ENCODE measurements at regions not wholly inside any gene's neighbourhood (a gene's known extent, or its start where the extent isn't known, plus 50 kb on each side); places are given as distances from the start of the nearest gene placed in this dataset.

- H3K4me3 ChIP-seq, result no peak overlapping the region
- no peaks in the 10 kb centered on the region for H3K36me3 ChIP-seq (replicated peaks in 1 of 2; ENCODE audit: insufficient read depth in 1 of 2, low read depth in 2 of 2)
- no peaks in the 10 kb centered on the region for H3K4me1 ChIP-seq
- TF ChIP-seq, protein P1, sequence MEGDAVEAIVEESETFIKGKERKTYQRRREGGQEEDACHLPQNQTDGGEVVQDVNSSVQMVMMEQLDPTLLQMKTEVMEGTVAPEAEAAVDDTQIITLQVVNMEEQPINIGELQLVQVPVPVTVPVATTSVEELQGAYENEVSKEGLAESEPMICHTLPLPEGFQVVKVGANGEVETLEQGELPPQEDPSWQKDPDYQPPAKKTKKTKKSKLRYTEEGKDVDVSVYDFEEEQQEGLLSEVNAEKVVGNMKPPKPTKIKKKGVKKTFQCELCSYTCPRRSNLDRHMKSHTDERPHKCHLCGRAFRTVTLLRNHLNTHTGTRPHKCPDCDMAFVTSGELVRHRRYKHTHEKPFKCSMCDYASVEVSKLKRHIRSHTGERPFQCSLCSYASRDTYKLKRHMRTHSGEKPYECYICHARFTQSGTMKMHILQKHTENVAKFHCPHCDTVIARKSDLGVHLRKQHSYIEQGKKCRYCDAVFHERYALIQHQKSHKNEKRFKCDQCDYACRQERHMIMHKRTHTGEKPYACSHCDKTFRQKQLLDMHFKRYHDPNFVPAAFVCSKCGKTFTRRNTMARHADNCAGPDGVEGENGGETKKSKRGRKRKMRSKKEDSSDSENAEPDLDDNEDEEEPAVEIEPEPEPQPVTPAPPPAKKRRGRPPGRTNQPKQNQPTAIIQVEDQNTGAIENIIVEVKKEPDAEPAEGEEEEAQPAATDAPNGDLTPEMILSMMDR (IDR thresholded peaks at IDR 0.05), result no peak
- no peak for TF ChIP-seq POLR2A (IDR thresholded peaks at IDR 0.05)
- no peaks in the 10 kb centered on the region for H3K27me3 ChIP-seq
- DNase-seq (peak in 3 of 4 donors; percentile 9 to 26 (median 11)), ATAC-seq (peak; percentile 12)
- no peaks in the 10 kb centered on the region for H3K9me3 ChIP-seq
- intact Hi-C loops (cut with DNase I), result no loop called here
- 45 to 64% methylated on average over 6 of the region's 6 CpGs for WGBS, 2 donors
- H3K27ac ChIP-seq, result no peak overlapping the region
Measured at GRCh38 chr3:27559835-27560234, 75.7 kb upstream of the SLC4A7 start.

DNA sequence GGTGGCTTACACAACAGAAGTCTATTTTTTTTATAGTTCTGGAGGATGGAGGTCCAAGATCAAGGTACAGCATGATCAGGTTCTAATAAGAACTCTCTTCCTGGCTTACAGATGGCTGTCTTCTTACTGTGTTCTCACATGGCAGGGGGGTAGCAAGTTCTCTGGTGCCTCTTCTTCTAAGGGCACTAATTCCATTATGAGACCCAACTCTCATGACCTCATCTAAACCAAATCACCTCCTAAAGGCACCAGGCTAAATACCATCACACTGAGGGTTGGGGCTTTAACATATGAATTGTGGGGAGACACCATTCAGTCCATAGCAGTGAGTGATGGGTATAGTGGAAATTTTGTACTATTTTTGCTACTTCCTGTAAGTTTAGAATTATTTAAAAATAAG, 75.2 kb upstream of the SLC4A7 start:
- Histone ChIP-seq H3K4me3 (no peak overlapping the region), H3K27me3 (no peaks in the 10 kb centered on the region), H3K27ac (no peak overlapping the region), H3K4me1 (no peaks in the 10 kb centered on the region), H3K9me3 (no peaks in the 10 kb centered on the region), H3K36me3 (replicated peaks in 1 of 2; ENCODE audit: insufficient read depth in 1 of 2, low read depth in 2 of 2) (no peaks in the 10 kb centered on the region)
- DNase-seq (no peak), ATAC-seq (no peak)
- intact Hi-C loops (cut with DNase I), result no loop called here
- no peak for TF ChIP-seq POLR2A (IDR thresholded peaks at IDR 0.05)
- TF ChIP-seq, protein P1 (IDR thresholded peaks at IDR 0.05), result no peak

- DNase-seq, result no peak
Measured at GRCh38 chr3:27557411-27557810, 73.2 kb upstream of the SLC4A7 start.

GRCh38 chr3:27556887-27557286, 72.7 kb upstream of the SLC4A7 start:
- intact Hi-C loops (cut with DNase I), result no loop called here
- H3K27ac ChIP-seq, result no peak overlapping the region
- WGBS, 2 donors, result 75 to 81% methylated on average over 4 of the region's 4 CpGs
- no peaks in the 10 kb centered on the region for H3K36me3 ChIP-seq (replicated peaks in 1 of 2; ENCODE audit: insufficient read depth in 1 of 2, low read depth in 2 of 2)
- no peaks in the 10 kb centered on the region for H3K4me1 ChIP-seq
- H3K27me3 ChIP-seq, result no peaks in the 10 kb centered on the region
- H3K9me3 ChIP-seq, result no peaks in the 10 kb centered on the region
- ATAC-seq (peak; percentile 18), DNase-seq (no peak)
- TF ChIP-seq, protein P1 (IDR thresholded peaks at IDR 0.05), result no peak
- TF ChIP-seq POLR2A (IDR thresholded peaks at IDR 0.05), result no peak
- no peak overlapping the region for H3K4me3 ChIP-seq

More at GRCh38 chr3:27557411-27557810, 73.2 kb upstream of the SLC4A7 start:
- Histone ChIP-seq H3K4me1 (no peaks in the 10 kb centered on the region), H3K27ac (no peak overlapping the region), H3K27me3 (no peaks in the 10 kb centered on the region), H3K9me3 (no peaks in the 10 kb centered on the region), H3K36me3 (replicated peaks in 1 of 2; ENCODE audit: insufficient read depth in 1 of 2, low read depth in 2 of 2) (no peaks in the 10 kb centered on the region), H3K4me3 (no peak overlapping the region)
- WGBS, 2 donors, result 73 to 87% methylated on average over 2 of the region's 2 CpGs
- TF ChIP-seq, protein P1 (IDR thresholded peaks at IDR 0.05), result no peak
- no peak for TF ChIP-seq POLR2A (IDR thresholded peaks at IDR 0.05)
- no peak for ATAC-seq
- intact Hi-C loops (cut with DNase I), result no loop called here

- Histone ChIP-seq H3K4me1 (no peaks in the 10 kb centered on the region), H3K9me3 (no peaks in the 10 kb centered on the region), H3K27ac (no peak overlapping the region), H3K27me3 (no peaks in the 10 kb centered on the region), H3K4me3 (no peak overlapping the region), H3K36me3 (replicated peaks in 1 of 2; ENCODE audit: insufficient read depth in 1 of 2, low read depth in 2 of 2) (no peaks in the 10 kb centered on the region)
- intact Hi-C loops (cut with DNase I), result no loop called here
- no peak for ATAC-seq
- WGBS, 2 donors, result 60 to 88% methylated on average over 2 of the region's 2 CpGs
- TF ChIP-seq POLR2A (IDR thresholded peaks at IDR 0.05), result no peak
- TF ChIP-seq, protein P1 (IDR thresholded peaks at IDR 0.05), result no peak
- no peak for DNase-seq
Measured at GRCh38 chr3:27554706-27555105, 70.5 kb upstream of the SLC4A7 start.

Measured in body of pancreas (tissue), 4 donors.